ENCODE measurements at regions not wholly inside any gene's neighbourhood (a gene's known extent, or its start where the extent isn't known, plus 50 kb on each side); places are given as distances from the start of the nearest gene placed in this dataset.

- TF ChIP-seq, protein P1, sequence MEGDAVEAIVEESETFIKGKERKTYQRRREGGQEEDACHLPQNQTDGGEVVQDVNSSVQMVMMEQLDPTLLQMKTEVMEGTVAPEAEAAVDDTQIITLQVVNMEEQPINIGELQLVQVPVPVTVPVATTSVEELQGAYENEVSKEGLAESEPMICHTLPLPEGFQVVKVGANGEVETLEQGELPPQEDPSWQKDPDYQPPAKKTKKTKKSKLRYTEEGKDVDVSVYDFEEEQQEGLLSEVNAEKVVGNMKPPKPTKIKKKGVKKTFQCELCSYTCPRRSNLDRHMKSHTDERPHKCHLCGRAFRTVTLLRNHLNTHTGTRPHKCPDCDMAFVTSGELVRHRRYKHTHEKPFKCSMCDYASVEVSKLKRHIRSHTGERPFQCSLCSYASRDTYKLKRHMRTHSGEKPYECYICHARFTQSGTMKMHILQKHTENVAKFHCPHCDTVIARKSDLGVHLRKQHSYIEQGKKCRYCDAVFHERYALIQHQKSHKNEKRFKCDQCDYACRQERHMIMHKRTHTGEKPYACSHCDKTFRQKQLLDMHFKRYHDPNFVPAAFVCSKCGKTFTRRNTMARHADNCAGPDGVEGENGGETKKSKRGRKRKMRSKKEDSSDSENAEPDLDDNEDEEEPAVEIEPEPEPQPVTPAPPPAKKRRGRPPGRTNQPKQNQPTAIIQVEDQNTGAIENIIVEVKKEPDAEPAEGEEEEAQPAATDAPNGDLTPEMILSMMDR (conservative IDR thresholded peaks at IDR 0.05 in 1 of 2, IDR thresholded peaks at IDR 0.05 in 1 of 2; ENCODE audit: low read depth in 1 of 2, low read length in 2 of 2): no peak
- TF ChIP-seq EZH2 (IDR thresholded peaks at IDR 0.05; ENCODE audit: low read length, missing control alignments): no peak
- H2AFZ ChIP-seq (ENCODE audit: low read length): no peak overlapping the region
- H3K9me3 ChIP-seq (ENCODE audit: control insufficient read depth, insufficient read depth, low read depth, low read length): no peaks in the 10 kb centered on the region
- DNase-seq (ENCODE audit: low read depth in 2 of 2): peak; percentile 85 to 87
- H3K4me2 ChIP-seq (ENCODE audit: extremely low read depth, insufficient read depth, low read length): no peak overlapping the region
- no peak overlapping the region for H3K27ac ChIP-seq (ENCODE audit: insufficient read depth, low read length)
- H3K4me1 ChIP-seq (ENCODE audit: control insufficient read depth, extremely low read depth, insufficient read depth, low read length): no peaks in the 10 kb centered on the region
- H3K4me3 ChIP-seq (replicated peaks in 1 of 4; ENCODE audit: control extremely low read depth in 1 of 4, insufficient read depth in 1 of 4, low read depth in 3 of 4, low read length in 4 of 4): no peak overlapping the region
- H3K27me3 ChIP-seq (ENCODE audit: control insufficient read depth, insufficient read depth, low read length): peaks cover 2% of the 10 kb centered on the region
- H3K36me3 ChIP-seq (ENCODE audit: control insufficient read depth, insufficient read depth, low read length): no peaks in the 10 kb centered on the region
- no peaks in the 10 kb centered on the region for H4K20me1 ChIP-seq (ENCODE audit: control insufficient read depth, extremely low read depth, insufficient read depth, low read length)
- H3K9ac ChIP-seq (ENCODE audit: insufficient read depth, low read length): no peak overlapping the region
- no peaks in the 10 kb centered on the region for H3K79me2 ChIP-seq (ENCODE audit: control insufficient read depth, insufficient read depth, low read length)
These were observed 485.1 kb downstream of the FOXO1 start for GRCh38 chr13:40181203-40181845.

- H3K27me3 ChIP-seq (ENCODE audit: control insufficient read depth, insufficient read depth, low read length): peaks cover 2% of the 10 kb centered on the region
These were observed 483.9 kb downstream of the FOXO1 start for GRCh38 chr13:40182591-40182990.

DNA sequence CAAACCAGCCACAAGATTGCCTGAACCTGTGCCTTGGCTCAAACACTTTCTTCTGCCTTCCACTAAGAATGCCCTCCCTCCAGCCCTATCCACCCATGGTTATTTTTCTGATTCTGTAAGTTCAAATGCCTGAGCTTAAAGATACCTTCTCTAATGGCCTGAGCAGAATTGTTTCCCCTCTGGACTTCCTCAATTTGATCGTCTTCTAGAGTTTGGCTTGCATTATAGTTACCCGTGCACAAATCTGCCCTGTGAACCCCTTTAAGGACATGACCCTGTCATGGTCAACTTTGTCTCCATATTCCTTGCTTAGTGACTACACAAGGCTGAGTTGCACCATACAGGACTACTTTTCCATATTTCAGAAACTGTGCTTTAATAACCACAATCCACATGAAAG, 481.0 kb downstream of the FOXO1 start:
- H3K4me3 ChIP-seq (replicated peaks in 1 of 4; ENCODE audit: control extremely low read depth in 1 of 4, insufficient read depth in 1 of 4, low read depth in 3 of 4, low read length in 4 of 4): no peak overlapping the region
- H2AFZ ChIP-seq (ENCODE audit: low read length): no peak overlapping the region
- DNase-seq (ENCODE audit: low read depth in 2 of 2): no peak
- no peak overlapping the region for H3K27ac ChIP-seq (ENCODE audit: insufficient read depth, low read length)
- H3K9me3 ChIP-seq (ENCODE audit: control insufficient read depth, insufficient read depth, low read depth, low read length): no peaks in the 10 kb centered on the region
- no peaks in the 10 kb centered on the region for H3K36me3 ChIP-seq (ENCODE audit: control insufficient read depth, insufficient read depth, low read length)
- no peaks in the 10 kb centered on the region for H3K79me2 ChIP-seq (ENCODE audit: control insufficient read depth, insufficient read depth, low read length)
- no peak overlapping the region for H3K9ac ChIP-seq (ENCODE audit: insufficient read depth, low read length)
- no peaks in the 10 kb centered on the region for H4K20me1 ChIP-seq (ENCODE audit: control insufficient read depth, extremely low read depth, insufficient read depth, low read length)
- TF ChIP-seq, protein P1 (conservative IDR thresholded peaks at IDR 0.05 in 1 of 2, IDR thresholded peaks at IDR 0.05 in 1 of 2; ENCODE audit: low read depth in 1 of 2, low read length in 2 of 2): no peak
- TF ChIP-seq EZH2 (IDR thresholded peaks at IDR 0.05; ENCODE audit: low read length, missing control alignments): no peak
- H3K27me3 ChIP-seq (ENCODE audit: control insufficient read depth, insufficient read depth, low read length): peaks cover 2% of the 10 kb centered on the region
- no peaks in the 10 kb centered on the region for H3K4me1 ChIP-seq (ENCODE audit: control insufficient read depth, extremely low read depth, insufficient read depth, low read length)
- no peak overlapping the region for H3K4me2 ChIP-seq (ENCODE audit: extremely low read depth, insufficient read depth, low read length)

More at GRCh38 chr13:40182591-40182990, 483.9 kb downstream of the FOXO1 start:
- H3K9ac ChIP-seq (ENCODE audit: insufficient read depth, low read length): no peak overlapping the region
- no peaks in the 10 kb centered on the region for H3K36me3 ChIP-seq (ENCODE audit: control insufficient read depth, insufficient read depth, low read length)
- no peaks in the 10 kb centered on the region for H4K20me1 ChIP-seq (ENCODE audit: control insufficient read depth, extremely low read depth, insufficient read depth, low read length)
- H2AFZ ChIP-seq (ENCODE audit: low read length): no peak overlapping the region
- H3K4me1 ChIP-seq (ENCODE audit: control insufficient read depth, extremely low read depth, insufficient read depth, low read length): no peaks in the 10 kb centered on the region
- no peaks in the 10 kb centered on the region for H3K9me3 ChIP-seq (ENCODE audit: control insufficient read depth, insufficient read depth, low read depth, low read length)
- H3K79me2 ChIP-seq (ENCODE audit: control insufficient read depth, insufficient read depth, low read length): no peaks in the 10 kb centered on the region
- no peak for DNase-seq (ENCODE audit: low read depth in 2 of 2)
- no peak overlapping the region for H3K4me2 ChIP-seq (ENCODE audit: extremely low read depth, insufficient read depth, low read length)
- no peak overlapping the region for H3K27ac ChIP-seq (ENCODE audit: insufficient read depth, low read length)
- no peak for TF ChIP-seq EZH2 (IDR thresholded peaks at IDR 0.05; ENCODE audit: low read length, missing control alignments)
- TF ChIP-seq, protein P1 (conservative IDR thresholded peaks at IDR 0.05 in 1 of 2, IDR thresholded peaks at IDR 0.05 in 1 of 2; ENCODE audit: low read depth in 1 of 2, low read length in 2 of 2): no peak
- no peak overlapping the region for H3K4me3 ChIP-seq (replicated peaks in 1 of 4; ENCODE audit: control extremely low read depth in 1 of 4, insufficient read depth in 1 of 4, low read depth in 3 of 4, low read length in 4 of 4)

Data from fibroblast of lung (primary cell).